Astrocyte of the spinal cord (primary cell): ENCODE measurements at regions not wholly inside any gene's neighbourhood (a gene's known extent, or its start where the extent isn't known, plus 50 kb on each side); places are given as distances from the start of the nearest gene placed in this dataset.

Experiments
- DNase-seq: peaks from one replicate; pipeline ENCODE4 v3.0.0; 2011; ENCODE audit warnings: low read depth, low spot score
- H3K4me3 ChIP-seq: 2 replicates; pipeline ENCODE4 v1.5.1; 2011; ENCODE audit warnings: low read depth, mild to moderate bottlenecking, low read length, moderate library complexity
- CTCF ChIP-seq: IDR thresholded peaks from 2 replicates; pipeline ENCODE4 v1.5.1; 2012; ENCODE audit warnings: low read depth, mild to moderate bottlenecking, low read length, inconsistent platforms
- in situ Hi-C: cut with HindIII; loops from 2 replicates; pipeline ENCODE4 v1.10.0; 2017; ENCODE audit warnings: low sequenced_read_pairs

GRCh38 chr6:145323646-145324045 lies 411.7 kb downstream of the EPM2A start:
- no peak for TF ChIP-seq CTCF
- in situ Hi-C loops: no loop called here

GRCh38 chr6:145327586-145327985 lies 407.7 kb downstream of the EPM2A start:
- no peak overlapping the region for H3K4me3 ChIP-seq
- no peak for TF ChIP-seq CTCF
- no peak for DNase-seq
- in situ Hi-C loops: no loop called here

More at GRCh38 chr6:145323646-145324045, 411.7 kb downstream of the EPM2A start:
- no peak overlapping the region for H3K4me3 ChIP-seq
- DNase-seq: no peak

- TF ChIP-seq CTCF: no peak
- in situ Hi-C loops: no loop called here
- H3K4me3 ChIP-seq: no peak overlapping the region
- peak; percentile 17 for DNase-seq
These were observed 406.1 kb downstream of the EPM2A start for GRCh38 chr6:145329257-145329656.

- TF ChIP-seq CTCF: no peak
These were observed 404.3 kb downstream of the EPM2A start for GRCh38 chr6:145331066-145331465.

GRCh38 chr6:145332011-145332410 lies 403.3 kb downstream of the EPM2A start:
- DNase-seq: no peak
- H3K4me3 ChIP-seq: no peak overlapping the region
- TF ChIP-seq CTCF: no peak
- in situ Hi-C loops: no loop called here

More at GRCh38 chr6:145331066-145331465, 404.3 kb downstream of the EPM2A start:
- H3K4me3 ChIP-seq: no peak overlapping the region
- in situ Hi-C loops: no loop called here
- no peak for DNase-seq

GRCh38 chr6:145336119-145336518 lies 399.2 kb downstream of the EPM2A start:
- in situ Hi-C loops: no loop called here
- no peak for DNase-seq
- no peak for TF ChIP-seq CTCF
- H3K4me3 ChIP-seq: no peak overlapping the region

- no peak overlapping the region for H3K4me3 ChIP-seq
- in situ Hi-C loops: no loop called here
- DNase-seq: no peak
- no peak for TF ChIP-seq CTCF
These were observed 396.2 kb downstream of the EPM2A start for GRCh38 chr6:145339089-145339488.
